DND-41 (cell line): ENCODE measurements at regions not wholly inside any gene's neighbourhood (a gene's known extent, or its start where the extent isn't known, plus 50 kb on each side); places are given as distances from the start of the nearest gene placed in this dataset.

Experiments used
- ATAC-seq: fragments of 200-7000 bp; cut with Tn5 transposase; 3 replicates; pipeline ENCODE4 v1.9.1; 2021; ENCODE audit warnings: low read depth; ENCODE audit not compliant: insufficient read depth
- DNase-seq: peaks from one replicate; pipeline ENCODE4 v3.0.0-alpha.2; 2020
- H2AFZ ChIP-seq: 2 replicates; pipeline ENCODE4 v1.6.0; 2012; ENCODE audit warnings: low read depth, low read length
- H3K27ac ChIP-seq: 2 replicates; pipeline ENCODE4 v1.5.1; 2012; ENCODE audit warnings: low read length, inconsistent platforms
- H3K27me3 ChIP-seq: fragments of 200-600 bp; sonication (generic); 2 replicates; pipeline ENCODE4 v1.6.0; 2012; ENCODE audit warnings: low read length, mild to moderate bottlenecking, inconsistent platforms; ENCODE audit not compliant: insufficient read depth, poor library complexity
- H3K36me3 ChIP-seq: 2 replicates; pipeline ENCODE4 v1.5.1; 2012; ENCODE audit warnings: low read length, inconsistent platforms; ENCODE audit not compliant: insufficient read depth
- H3K4me1 ChIP-seq: 2 replicates; pipeline ENCODE4 v1.5.1; 2012; ENCODE audit warnings: mild to moderate bottlenecking, low read length; ENCODE audit not compliant: insufficient read depth
- H3K4me2 ChIP-seq: 2 replicates; pipeline ENCODE4 v1.6.0; 2012; ENCODE audit warnings: mild to moderate bottlenecking, moderate library complexity, low read length, inconsistent platforms; ENCODE audit not compliant: insufficient read depth
- H3K4me3 ChIP-seq, 2 experiments: fragments of 200-600 bp in 1 of 2; shearing (Covaris generic) in 1 of 2; 2 replicates each; pipeline ENCODE4 v1.5.1; 2012 to 2016; ENCODE audit warnings: inconsistent platforms in 2 of 2, low read length in 2 of 2, mild to moderate bottlenecking in 2 of 2, low read depth in 1 of 2, moderate library complexity in 1 of 2
- H3K79me2 ChIP-seq: 2 replicates; pipeline ENCODE4 v1.6.0; 2012; ENCODE audit warnings: low read length, inconsistent platforms; ENCODE audit not compliant: insufficient read depth
- H3K9ac ChIP-seq: 2 replicates; pipeline ENCODE4 v1.6.0; 2012; ENCODE audit warnings: low read depth, mild to moderate bottlenecking, inconsistent platforms, low read length, moderate library complexity
- H3K9me3 ChIP-seq: 2 replicates; pipeline ENCODE4 v1.5.1; 2012; ENCODE audit warnings: low read length, moderate library complexity, mild to moderate bottlenecking, inconsistent platforms; ENCODE audit not compliant: insufficient read depth, severe bottlenecking
- H4K20me1 ChIP-seq: 2 replicates; pipeline ENCODE4 v1.6.0; 2012; ENCODE audit warnings: low read length; ENCODE audit not compliant: insufficient read depth
- CTCF ChIP-seq: IDR thresholded peaks from 2 replicates; pipeline ENCODE4 v1.5.1; 2012; ENCODE audit warnings: borderline replicate concordance, low read length, moderate library complexity, mild to moderate bottlenecking; ENCODE audit not compliant: poor library complexity, severe bottlenecking; ENCODE audit errors: extremely low read depth
- EZH2 ChIP-seq: IDR thresholded peaks from 3 replicates; pipeline ENCODE4 v1.6.1; 2012; ENCODE audit warnings: borderline replicate concordance, low read depth, mild to moderate bottlenecking, moderate library complexity, low read length, inconsistent platforms; ENCODE audit not compliant: severe bottlenecking

GRCh38 chr6:145531822-145532221 is 203.5 kb downstream of the EPM2A start:
- Histone ChIP-seq H2AFZ (no peak overlapping the region), H3K27ac (no peak overlapping the region), H3K36me3 (no peaks in the 10 kb centered on the region), H3K4me3 (no peak overlapping the region), H3K4me1 (no peaks in the 10 kb centered on the region), H3K9me3 (no peaks in the 10 kb centered on the region), H3K9ac (no peak overlapping the region), H3K79me2 (no peaks in the 10 kb centered on the region), H4K20me1 (no peaks in the 10 kb centered on the region), H3K27me3 (no peaks in the 10 kb centered on the region), H3K4me2 (no peak overlapping the region)
- ATAC-seq (no peak), DNase-seq (no peak)
- TF ChIP-seq EZH2 = no peak
- TF ChIP-seq CTCF = no peak

GRCh38 chr6:145532361-145532760 is 203.0 kb downstream of the EPM2A start:
- no peaks in the 10 kb centered on the region for H3K9me3 ChIP-seq
- no peaks in the 10 kb centered on the region for H3K36me3 ChIP-seq
- ATAC-seq = no peak
- H3K27me3 ChIP-seq = no peaks in the 10 kb centered on the region
- no peaks in the 10 kb centered on the region for H4K20me1 ChIP-seq
- H3K9ac ChIP-seq = no peak overlapping the region
- no peaks in the 10 kb centered on the region for H3K4me1 ChIP-seq
- H3K27ac ChIP-seq = no peak overlapping the region
- no peak overlapping the region for H3K4me3 ChIP-seq
- TF ChIP-seq EZH2 (no peak), CTCF (no peak)
- DNase-seq = no peak
- H3K79me2 ChIP-seq = no peaks in the 10 kb centered on the region
- H3K4me2 ChIP-seq = no peak overlapping the region
- H2AFZ ChIP-seq = no peak overlapping the region

GRCh38 chr6:145534989-145535388 is 200.3 kb downstream of the EPM2A start:
- ATAC-seq = no peak
- no peak for DNase-seq

More at GRCh38 chr6:145534989-145535388, 200.3 kb downstream of the EPM2A start:
- Histone ChIP-seq H3K9ac (no peak overlapping the region), H3K36me3 (no peaks in the 10 kb centered on the region), H3K4me1 (no peaks in the 10 kb centered on the region), H3K27me3 (no peaks in the 10 kb centered on the region), H3K4me3 (no peak overlapping the region), H4K20me1 (no peaks in the 10 kb centered on the region), H3K4me2 (no peak overlapping the region), H3K9me3 (no peaks in the 10 kb centered on the region), H3K79me2 (no peaks in the 10 kb centered on the region), H2AFZ (no peak overlapping the region), H3K27ac (no peak overlapping the region)
- no peak for TF ChIP-seq EZH2
- TF ChIP-seq CTCF = no peak
